ENCODE measurements at regions not wholly inside any gene's neighbourhood (a gene's known extent, or its start where the extent isn't known, plus 50 kb on each side); places are given as distances from the start of the nearest gene placed in this dataset.

- DNase-seq (ENCODE audit: low spot score), result no peak
Measured at GRCh38 chr4:18860836-18861530, 839.4 kb upstream of the LCORL start.

DNA sequence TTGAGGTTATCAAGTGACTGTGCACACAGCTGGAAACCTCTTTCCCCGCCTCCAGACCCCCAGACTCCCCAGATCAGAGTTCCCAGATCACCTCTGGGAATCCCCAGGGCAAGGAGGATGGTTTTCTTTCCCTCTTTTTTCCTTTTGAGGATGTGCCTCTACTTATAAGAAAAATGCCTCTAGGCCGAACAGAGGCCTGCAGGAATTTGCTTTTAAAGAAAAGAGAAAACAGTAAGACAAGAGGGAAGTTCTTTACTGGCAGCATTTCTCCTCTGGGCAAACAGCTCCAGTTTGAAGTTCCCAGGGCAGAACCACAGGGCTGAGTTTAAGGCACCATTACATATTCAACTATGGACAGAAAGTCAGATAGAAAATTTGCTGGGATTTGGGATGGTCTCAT is 837.9 kb upstream of the LCORL start:
- DNase-seq (ENCODE audit: low spot score), result no peak

DNA sequence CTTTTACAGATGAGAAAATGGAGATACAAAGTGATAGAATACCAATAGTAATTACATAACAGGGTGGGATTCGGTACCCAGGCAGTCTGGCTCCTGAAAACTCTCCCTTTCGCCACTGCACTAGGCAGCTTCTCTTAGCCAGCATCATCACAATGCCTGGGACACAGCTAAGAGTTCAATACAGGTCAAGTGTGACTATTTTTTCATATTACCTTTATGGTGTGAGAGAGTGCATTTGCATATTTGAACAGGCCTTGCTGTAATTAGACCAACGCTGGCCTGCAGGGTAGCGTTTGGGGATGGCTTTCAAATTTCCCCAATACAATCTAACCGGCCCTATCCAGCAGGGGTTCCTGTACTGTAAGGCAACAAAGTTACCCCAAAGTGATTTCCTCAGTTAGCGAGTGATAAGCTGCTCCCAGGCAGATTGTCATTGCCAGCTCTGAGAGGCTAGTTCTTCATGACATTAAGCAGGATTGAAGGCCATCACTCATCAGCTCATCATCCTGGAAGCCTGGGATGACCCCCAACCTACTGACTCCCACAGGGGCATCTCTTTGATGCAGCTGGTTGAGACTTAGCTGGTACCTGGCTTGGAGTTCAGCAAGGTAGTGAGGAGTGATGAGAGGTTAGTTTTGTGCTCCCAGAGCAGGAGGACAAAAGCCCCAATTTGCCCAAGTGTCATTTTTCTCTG is 836.8 kb upstream of the LCORL start:
- DNase-seq (ENCODE audit: low spot score), result no peak

GRCh38 chr4:18850867-18851266 is 829.3 kb upstream of the LCORL start:
- no peak for DNase-seq (ENCODE audit: low spot score)

- DNase-seq (ENCODE audit: low spot score), result no peak
Measured at GRCh38 chr4:18847249-18847890, 825.8 kb upstream of the LCORL start.

DNA sequence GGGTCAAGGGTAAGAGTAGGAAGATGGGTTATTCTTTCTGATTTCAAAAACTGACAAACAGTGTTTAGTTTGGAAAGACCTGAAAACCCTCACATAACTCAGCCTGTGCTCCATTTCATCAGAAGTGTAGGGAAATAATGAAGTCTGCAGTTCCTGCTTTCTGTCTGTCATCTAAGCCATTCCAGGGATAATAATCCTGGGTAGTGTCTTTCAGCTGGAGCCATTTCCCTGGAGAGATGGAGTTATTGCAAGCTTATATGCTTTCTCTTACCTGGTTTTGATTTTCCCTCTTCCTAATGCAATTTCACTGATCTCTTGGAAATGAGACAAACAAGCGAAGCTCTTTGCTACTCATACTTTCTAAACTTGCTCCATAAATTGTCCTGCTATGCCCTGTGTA is 824.8 kb upstream of the LCORL start:
- DNase-seq (ENCODE audit: low spot score), result no peak

GRCh38 chr4:18844726-18845125 is 823.2 kb upstream of the LCORL start:
- DNase-seq (ENCODE audit: low spot score), result no peak

DNA sequence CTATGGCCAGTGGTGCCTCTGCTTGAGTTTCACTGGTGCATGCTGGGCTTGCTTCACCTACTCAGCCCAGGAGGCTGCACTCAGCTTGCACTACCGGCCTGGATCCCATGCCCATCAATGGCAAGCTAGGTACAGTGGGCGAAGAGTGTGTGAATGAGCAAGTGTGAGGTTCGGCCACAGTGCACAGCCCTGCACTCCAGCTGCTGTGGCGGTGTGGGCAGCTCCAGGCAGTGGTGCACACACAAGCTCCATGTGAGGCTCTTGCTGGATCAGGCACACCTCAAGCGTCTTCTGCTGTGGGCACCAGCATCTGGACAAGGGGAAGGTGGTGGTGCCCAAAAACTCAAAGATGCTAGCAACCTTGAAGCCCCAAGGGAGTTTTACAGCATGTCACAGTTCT is 820.9 kb upstream of the LCORL start:
- DNase-seq (ENCODE audit: low spot score), result no peak

DNA sequence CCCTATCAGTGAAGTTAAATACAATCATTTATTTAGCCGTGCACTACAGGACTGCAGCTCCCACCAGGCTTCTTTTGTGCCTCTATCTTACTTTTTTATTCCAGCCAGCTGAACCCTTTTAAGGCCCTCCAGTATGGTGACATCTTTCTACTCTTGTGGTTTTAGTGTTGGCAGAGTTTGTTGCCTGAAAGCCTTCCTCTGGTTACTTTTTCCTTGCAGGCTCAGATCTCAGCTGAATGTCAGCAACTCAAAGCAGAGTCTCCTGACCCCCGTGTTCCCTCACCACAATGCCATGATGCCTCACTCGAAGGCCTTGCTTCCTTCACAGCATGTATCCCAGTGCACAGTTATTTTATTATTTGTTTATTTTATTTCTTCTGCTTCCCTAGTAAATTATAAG is 818.9 kb upstream of the LCORL start:
- no peak for DNase-seq (ENCODE audit: low spot score)

DNA sequence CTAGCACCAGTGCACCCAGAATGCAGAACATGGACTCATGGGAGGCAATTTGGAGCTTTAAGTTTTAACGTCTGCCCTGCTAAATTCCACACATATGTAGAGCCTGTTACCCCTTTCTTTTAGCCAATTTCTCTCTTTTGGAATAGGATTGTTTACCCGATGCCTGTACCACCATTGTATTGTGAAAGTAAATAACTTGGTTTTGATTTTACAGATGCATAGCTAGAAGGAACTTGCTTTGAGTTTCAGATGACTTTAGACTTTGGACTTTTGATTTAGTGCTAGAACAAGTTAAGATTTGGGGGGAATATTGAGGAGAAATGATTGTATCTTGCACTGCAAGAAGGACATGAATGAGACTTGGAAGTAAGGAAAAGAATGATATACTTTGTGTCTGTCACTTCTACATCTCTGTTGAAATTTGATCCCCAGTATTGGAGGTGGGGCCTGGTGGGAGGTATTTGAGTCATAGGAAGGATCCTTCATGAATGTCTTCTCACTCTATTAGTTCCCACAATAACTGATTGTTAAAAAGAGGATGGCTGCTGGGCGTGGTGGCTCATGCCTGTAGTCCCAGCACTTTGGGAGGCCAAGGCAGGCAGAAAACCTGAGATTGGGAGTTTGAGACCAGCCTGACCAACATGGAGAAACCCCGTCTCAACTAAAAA is 794.8 kb upstream of the LCORL start:
- no peak for DNase-seq (ENCODE audit: low spot score)

- DNase-seq (ENCODE audit: low spot score), result no peak
Measured at GRCh38 chr4:18815779-18816173, 794.2 kb upstream of the LCORL start.

DNA sequence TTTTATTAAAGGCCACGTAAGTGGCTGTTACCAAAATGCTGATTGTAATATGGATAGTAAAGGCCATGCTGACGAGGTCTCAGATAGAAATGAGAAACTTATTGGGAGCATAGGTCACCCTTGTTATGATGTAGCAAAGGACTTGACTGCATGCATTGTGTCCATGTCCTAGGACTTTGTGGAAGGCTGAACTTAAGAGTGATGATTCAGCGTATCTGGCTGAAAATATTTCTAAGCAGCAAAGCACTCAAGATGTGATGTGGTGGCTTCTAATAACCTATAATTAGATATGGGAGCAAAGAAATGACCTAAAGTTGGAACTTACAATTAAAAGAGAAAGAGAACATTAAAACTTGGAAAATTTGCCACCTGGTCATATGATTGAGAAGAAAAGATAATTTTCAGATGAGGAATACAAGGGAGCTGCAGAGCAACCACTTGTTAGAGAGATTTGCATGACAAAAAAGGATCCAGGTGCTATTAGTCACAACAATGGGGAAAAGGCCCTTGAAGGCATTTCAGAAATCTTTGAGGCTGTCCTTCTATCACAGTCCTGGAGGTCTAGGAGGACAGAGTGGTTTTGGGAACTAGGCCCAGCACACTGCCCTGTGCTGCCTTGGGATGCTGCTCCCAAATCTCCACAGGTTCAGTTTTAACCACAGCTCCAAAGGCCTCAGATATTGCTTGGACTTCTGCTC is 793.7 kb upstream of the LCORL start:
- no peak for DNase-seq (ENCODE audit: low spot score)

- no peak for DNase-seq (ENCODE audit: low spot score)
Measured at GRCh38 chr4:18813771-18814170, 792.2 kb upstream of the LCORL start.

DNA sequence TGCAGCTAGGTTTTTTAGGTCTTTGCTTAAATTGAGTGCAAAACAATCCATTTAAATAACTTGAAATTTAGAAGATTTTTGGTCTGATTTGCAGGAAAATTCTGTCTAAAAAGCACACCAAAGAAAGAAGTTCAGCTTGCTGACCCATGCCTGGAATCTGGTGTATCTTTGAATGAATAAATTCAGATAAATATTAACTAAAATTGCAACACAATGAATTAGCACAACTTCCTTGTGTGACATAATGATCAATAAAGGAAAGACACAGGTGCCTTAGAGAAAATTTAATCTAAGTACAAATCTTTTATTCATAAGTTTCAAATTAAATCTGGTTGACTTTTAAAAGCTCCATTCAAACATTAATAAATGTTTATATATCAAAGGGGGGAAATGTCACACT is 791.5 kb upstream of the LCORL start:
- DNase-seq (ENCODE audit: low spot score), result no peak

- DNase-seq (ENCODE audit: low spot score), result no peak
Measured at GRCh38 chr4:18803781-18804180, 782.2 kb upstream of the LCORL start.

GRCh38 chr4:18798123-18798522 is 776.6 kb upstream of the LCORL start:
- no peak for DNase-seq (ENCODE audit: low spot score)

DNA sequence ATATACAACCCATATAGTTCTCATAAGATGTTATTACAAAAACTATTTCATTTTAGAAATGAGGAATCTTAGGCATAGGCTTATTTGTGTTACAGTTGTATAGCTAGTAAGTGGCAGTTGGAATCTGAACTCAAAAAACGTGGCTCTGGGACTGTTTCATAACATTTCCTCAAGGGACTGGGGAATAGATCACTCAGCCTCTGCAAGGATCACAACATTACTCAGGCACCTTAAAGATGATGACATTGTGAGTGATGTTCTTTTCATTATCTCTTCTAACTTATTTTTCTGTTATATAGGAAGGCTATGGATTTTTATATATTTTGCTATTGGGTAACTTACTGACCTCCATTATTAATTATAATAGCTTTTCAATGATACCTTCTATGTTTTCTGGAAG is 774.2 kb upstream of the LCORL start:
- no peak for DNase-seq (ENCODE audit: low spot score)

GRCh38 chr4:18777190-18777930 is 755.8 kb upstream of the LCORL start:
- no peak for DNase-seq (ENCODE audit: low spot score)

- DNase-seq (ENCODE audit: low spot score), result no peak
Measured at GRCh38 chr4:18767921-18768320, 746.4 kb upstream of the LCORL start.

GRCh38 chr4:18756671-18757070 is 735.1 kb upstream of the LCORL start:
- DNase-seq (ENCODE audit: low spot score), result no peak

DNA sequence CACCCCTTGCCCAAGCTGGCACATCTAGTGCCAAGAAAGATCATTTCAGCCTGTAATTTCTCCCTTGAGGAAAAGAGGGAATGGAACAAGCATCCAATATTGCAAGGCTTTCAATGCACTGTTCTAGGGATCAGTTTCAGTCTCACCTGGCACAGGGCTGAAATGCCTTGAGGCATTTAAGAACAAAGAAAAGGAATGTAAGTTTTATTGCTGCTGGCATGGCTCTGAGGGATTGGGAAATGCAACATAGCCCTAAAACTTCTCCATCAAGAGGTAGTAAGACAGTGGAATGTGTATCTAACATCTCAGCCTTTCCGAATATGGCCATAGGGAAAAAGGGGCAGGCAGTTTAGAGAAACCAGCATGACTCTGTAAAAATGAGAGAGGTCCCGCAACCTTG is 732.6 kb upstream of the LCORL start:
- DNase-seq (ENCODE audit: low spot score), result no peak

DNA sequence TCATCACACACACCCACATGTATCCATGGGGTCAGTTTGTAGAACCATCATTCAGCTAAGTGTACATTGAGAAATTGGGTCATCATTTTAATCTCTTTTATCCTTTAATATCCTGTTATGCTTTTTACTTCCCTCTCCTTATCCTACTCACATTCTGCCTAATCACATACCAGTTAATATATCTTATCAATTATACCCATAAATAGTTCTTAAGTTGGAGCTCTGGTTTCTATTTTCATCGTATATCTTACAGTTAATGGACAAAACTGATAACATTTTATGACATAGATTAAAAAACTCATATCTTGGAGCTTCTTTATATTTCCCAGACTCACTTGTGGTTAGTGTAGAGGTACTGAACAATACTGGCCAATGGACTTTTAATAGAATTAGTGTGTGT is 729.5 kb upstream of the LCORL start:
- DNase-seq (ENCODE audit: low spot score), result no peak

Data from CD4-positive, alpha-beta T cell treated with Interleukin-15 for 4 hours (primary cell).